CD4-positive, alpha-beta T cell treated with Interleukin-1 beta for 1 hour (primary cell): ENCODE measurements at regions not wholly inside any gene's neighbourhood (a gene's known extent, or its start where the extent isn't known, plus 50 kb on each side); places are given as distances from the start of the nearest gene placed in this dataset.

Experiments
- DNase-seq, 2 donors: peaks; one replicate each; pipeline ENCODE4 v3.0.0-alpha.2; 2020 to 2022

DNA sequence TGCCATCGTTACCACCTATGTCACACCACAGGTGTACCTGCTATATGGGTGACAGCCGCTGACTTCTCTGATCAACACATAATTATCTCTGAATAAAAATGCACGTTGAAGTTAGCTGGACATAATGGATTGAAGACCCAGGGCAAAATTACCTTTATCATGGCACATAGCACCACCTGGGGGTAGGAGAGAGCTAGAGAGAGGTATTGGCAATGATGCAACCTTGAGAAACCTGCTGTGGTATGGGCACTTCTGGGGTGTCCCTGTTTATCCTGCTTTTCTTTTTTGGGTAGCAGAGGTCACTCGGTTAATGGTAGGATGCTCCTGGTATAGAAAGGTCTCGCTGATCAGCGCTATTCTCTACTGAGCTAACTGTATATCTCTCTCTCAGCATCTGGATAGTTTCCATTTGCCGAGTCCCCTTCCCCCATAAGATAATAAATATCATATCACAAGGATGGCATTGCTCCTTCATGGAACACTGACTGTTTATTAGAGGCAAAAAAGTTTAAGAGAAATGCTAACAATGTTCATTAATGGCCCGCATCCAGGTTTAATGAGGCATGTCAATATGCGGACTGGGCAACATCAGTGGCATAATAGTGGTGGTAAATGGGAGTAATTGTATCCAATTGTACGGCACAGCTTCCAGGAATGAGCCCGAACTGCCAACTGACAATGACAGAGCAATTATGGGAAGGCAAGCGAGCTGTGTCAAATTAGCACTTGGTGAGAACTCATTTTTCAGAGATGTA lies 323.1 kb downstream of the TFEC start:
- DNase-seq = no peak

DNA sequence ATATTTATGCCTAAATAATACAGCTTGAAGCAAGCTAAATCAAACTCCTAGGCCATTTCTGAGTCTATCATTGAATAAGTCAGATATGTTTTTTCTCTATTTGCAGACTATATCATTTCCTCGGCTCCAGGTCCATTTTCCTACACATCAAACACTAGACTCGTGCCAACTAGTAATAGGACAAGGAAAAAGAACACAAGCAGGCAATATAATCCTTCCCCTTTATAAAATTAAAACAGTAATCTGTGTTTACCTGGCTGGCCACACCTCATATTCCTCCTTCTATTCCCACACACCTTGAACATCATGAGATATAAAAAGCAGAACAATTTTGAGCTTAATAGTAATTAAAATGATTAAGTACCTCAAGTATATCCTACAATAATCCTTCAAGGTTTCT lies 325.7 kb downstream of the TFEC start:
- no peak for DNase-seq

DNA sequence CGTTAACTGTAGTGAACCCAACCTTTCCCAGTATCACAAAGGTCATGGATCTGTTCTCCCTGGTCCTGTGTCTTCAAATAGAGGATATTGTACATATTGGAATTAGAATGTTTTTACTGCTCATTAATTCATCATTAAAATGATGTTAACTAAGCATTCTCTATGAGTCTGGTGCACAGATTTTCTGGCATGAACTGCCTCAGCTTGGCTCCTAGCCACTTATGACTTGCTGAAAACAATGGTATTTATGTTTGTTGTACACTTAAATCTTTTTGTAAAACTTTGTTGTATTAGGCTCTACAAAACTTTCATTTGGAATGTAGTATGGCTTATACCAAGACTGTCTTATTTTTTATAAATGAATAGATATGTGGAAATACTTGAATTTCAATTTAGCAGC lies 329.4 kb downstream of the TFEC start:
- DNase-seq = no peak

DNA sequence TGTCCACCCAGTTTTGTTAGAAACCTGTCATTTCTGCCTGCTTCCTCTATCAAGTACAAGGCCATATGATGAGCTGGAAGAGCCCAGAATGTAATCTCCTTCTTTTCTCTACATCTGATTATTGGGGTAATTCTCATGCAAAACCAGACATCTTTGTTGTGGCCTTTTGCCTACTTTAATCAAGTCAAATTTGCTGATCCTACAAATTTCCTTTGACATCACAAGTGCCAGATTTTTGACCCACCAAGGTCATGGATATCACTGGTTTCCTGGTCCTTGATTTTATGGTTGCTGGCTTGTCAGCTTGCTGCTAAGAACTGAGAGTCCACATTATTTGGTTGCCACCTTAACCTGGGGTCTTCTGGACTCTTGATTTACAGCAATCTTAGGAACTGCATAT lies 336.1 kb downstream of the TFEC start:
- DNase-seq = no peak

DNA sequence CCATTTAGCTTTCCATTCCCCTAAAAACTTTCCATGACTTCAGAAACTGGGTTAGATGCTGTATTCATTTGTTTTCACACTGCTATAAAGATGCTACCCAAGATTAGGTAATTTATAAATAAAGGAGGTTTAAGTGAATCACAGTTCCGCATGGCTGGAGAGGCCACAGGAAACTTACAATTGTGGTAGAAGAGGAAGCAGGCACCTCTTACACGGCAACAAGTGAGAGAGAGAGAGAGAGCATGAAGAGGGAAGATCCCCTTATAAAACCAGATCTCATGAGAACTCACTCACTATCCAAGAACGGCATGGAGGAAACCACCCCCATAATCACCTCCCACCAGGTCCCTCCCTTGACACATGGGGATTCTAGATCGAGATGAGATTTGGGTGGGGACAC lies 336.8 kb downstream of the TFEC start:
- no peak for DNase-seq

DNA sequence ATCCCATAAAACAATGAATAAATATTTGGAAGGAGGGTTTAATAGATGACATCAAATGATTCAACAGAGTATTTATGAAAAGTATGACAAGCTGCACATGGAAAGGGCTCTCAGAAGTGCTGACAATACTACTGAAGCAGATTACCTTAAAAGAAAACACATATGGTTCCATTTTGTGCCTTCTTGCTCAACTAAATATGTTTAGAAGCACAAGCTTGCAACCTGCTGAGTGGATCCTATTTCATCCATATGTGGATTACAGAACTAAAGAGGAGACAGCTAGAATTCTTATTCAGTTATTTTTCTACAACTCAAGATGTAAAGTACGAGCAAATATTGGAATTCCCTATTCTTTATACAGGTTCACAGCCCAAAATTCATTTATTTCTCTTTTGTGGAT lies 340.6 kb downstream of the TFEC start:
- no peak for DNase-seq

DNA sequence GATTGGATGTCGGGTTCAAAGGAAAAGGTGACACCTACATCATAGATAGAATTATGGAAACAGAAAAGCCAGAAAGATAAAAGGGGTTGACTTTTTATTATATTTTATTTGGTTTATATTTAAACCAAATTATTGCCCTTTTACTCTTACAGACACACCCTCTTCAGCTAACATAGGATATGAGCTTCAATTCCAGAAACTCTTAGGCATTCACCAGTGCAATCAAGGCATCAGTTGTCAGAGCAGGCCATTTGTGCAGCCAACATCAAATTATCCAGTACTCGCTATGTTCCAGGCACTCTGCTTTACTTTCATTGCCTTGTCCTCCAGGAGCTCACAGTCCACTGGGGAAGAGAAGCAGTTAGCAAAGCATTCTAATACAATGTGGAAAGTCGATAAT lies 347.5 kb downstream of the TFEC start:
- DNase-seq = no peak

DNA sequence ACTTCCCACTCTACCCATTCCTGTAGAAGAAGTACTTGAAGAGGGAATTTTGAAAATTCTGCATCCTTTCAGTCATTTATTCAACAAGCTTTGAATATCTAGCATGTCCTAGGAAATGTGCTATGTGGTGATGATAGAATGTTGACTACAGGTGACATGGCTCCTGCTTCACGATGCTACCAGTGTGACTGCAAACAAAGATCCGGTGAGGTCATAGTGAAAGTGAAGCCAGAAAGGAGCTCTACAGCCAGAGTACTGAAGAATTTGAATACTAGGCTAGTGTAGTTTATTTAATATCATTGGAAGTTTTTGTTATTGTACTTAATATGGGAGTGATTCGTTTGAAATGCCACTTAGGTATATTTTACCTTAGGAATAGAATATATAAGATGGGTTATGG lies 348.1 kb downstream of the TFEC start:
- DNase-seq = no peak

- no peak for DNase-seq
Measured at GRCh38 chr7:115680921-115681320, 349.6 kb downstream of the TFEC start.

GRCh38 chr7:115679976-115680375 lies 350.6 kb downstream of the TFEC start:
- peak in 1 of 2 donors; percentile 8 for DNase-seq

DNA sequence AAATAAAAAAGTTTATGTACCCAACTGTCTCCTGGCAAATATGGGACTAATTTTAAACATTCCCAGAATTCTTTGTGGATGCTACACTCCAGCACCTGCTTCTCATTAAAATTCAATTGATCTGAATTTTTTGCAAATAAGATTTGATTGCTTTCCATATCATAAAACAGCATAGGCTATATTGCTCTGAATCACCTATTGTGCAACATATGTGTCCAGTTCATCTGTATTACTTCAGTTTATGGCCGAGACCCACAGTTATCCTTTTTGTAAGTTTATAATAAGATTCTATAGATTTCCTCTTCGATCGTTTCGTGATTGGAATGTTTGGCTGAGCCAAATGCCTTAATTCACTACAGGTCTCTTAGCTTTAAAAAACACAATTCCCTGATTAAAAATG lies 351.1 kb downstream of the TFEC start:
- DNase-seq = no peak

DNA sequence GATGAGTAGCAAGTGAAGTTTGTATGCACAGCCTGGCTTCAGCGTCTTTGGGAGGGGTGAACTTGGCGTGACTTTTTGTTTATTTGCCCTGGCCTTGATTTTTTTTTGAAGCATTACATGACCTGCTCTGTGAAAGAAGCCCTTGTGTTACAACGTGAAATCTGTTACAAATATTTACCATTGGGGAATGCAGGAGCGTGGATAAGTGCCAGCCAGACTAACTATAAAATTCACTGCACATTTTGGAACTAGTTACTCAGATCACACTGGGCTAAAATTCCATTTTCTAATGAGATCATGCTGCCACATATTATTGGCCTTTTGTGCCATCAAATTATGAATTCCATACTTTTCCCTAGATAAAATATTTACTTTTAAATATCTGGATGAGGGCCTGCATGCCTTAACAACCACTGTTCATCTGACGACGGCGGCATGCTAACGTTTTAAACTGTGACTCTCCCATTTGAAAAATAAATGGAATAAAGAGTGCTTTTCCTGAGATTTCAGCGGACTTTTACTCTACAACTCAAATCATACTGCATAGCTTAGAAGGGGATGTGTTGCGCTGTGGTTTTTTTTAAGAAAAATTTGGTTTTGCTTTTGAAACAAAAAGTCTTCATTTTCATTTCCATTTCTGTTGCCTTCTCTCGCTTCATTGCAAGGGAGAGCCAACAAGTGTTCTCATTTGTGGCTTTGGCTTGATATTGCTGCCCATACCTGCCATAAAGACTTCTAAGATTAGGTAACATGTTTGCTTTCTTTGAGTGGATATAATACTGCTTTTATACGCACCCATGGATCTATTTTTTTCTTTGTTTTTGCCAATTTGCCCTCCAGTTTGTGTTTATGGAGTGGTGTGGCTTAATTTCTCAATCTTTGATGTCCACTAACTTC lies 352.2 kb downstream of the TFEC start:
- DNase-seq = no peak

- DNase-seq = no peak
Measured at GRCh38 chr7:115676707-115677106, 353.9 kb downstream of the TFEC start.

DNA sequence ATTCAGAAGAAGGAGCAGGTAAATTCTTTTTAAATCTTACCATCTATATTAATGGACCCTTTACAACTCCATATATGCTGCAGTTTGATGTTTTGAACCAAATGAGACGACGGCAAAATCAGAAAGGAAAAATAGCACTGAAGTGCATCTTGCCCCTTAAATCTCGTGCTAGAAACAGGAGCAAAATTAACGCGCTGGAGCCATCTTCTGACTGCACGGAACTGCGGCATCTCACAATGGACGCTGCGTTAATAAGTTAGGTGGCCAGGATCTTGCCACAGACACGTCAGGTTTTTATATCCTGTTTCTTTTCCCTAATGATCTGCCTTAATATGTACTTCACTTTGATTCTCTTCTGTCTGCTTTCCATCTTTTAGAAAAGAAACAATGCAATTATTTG lies 354.5 kb downstream of the TFEC start:
- DNase-seq = no peak

GRCh38 chr7:115674467-115675024 lies 356.0 kb downstream of the TFEC start:
- no peak for DNase-seq

DNA sequence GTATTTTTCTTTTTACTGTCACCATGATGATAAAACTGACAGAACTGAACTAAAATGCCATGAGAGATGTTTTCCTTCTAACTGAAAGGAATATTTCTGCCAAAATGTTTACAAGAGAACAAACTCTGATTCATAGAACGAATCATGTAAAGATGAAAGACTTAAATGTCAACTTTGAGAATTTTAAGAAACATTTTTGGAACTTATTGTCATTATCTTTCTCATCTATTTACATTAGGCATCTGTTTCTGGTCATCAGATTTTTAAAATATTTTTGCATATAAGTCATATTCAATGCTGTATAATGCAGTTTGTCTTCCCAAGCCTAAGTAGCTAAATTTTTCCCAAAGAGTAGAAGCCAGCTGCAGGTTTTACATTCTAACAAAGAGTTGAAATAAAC lies 358.5 kb downstream of the TFEC start:
- no peak for DNase-seq

GRCh38 chr7:115662676-115663075 lies 367.9 kb downstream of the TFEC start:
- DNase-seq = no peak

DNA sequence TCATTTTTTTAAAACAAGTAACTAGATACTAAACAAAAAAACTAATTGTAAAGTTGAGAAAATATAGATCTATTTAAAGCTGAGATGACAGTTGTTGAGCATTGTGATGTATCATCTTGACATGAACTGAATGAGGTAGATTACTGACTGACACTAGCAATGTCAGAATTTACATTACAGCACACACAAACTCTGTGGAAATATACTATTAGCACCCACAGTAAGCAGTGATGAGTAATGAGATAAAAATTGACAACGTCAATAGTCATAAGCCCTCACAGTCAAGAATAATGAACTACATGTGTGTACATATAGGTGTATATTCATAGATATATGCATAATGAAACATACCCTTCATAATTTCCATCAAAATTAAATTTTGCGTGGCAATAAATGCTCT lies 368.4 kb downstream of the TFEC start:
- no peak for DNase-seq

GRCh38 chr7:115658223-115658622 lies 372.3 kb downstream of the TFEC start:
- no peak for DNase-seq

GRCh38 chr7:115654384-115655214 lies 376.0 kb downstream of the TFEC start:
- DNase-seq = no peak

DNA sequence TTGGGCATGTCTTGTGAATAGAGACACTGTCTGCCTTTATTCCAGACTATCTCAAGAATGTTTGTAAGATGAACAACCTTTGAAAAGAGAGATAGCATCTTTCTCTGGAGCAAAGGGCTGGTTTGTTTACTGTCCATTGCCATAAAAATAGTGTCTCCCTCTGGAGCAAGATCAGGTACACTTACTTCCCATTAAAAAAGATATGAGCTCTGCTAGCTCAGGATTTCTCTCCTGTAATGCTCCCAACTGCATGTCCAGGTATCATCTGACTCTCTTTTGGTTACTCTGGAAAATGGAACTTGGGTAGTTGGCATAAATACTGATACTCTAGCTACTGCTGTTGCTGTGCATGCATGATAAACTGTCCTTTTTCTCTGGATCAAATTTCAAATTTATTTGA lies 381.1 kb downstream of the TFEC start:
- no peak for DNase-seq

DNA sequence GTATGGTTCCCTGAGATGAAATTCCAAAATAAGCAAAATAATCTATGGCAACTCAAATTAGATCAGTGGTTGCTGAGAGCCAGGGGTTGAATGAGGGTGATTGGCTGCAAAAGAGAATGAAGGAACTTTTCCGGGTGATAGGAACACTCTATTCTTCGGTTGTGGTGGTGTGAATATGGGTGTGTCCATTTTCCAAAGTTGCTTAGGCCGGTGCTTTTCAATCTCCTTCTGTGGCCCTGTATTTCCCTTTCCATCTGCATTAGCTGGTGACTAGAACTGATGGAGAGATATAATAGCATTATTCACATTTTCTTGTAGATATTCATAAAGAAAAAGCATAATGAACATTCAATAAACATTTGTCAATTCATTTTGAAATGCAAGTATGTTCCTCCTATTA lies 382.9 kb downstream of the TFEC start:
- no peak for DNase-seq

GRCh38 chr7:115642194-115642593 lies 388.4 kb downstream of the TFEC start:
- no peak for DNase-seq
